ENCODE measurements at regions not wholly inside any gene's neighbourhood (a gene's known extent, or its start where the extent isn't known, plus 50 kb on each side); places are given as distances from the start of the nearest gene placed in this dataset.

DNA sequence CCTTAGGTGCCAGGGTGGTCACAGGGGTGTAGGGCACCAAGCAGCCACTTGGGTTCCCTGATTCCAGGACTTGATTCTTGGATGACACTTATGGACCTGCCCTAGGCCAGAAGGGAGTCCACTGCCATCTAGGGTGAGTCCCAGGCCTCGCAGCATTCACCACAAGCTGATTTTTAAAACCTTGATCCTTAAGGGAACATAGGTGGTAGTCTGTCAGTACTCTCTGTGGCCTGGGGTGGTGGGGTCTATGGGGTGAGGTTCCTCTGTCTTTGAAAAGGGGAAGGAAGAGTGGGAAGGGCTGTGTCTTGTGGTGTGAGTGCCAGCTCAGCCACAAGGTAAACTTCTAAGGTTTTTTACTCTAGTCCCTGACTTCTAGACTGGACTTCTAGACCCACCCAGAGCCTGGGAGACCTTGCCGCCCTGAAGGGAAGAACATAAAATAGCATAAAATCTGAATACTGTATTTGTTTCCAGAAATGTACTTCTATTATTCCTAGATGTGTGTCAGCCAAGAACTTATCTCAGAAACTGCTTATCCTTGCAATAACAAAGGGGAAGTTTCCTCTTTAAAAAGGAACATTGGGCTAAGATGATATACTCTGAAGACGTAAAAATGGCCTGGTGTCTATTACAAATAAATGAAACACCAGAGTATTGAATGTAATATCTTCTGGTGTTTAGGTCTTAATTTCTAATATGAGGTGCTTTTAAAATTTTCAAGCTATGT, 757.3 kb downstream of the LTN1 start:
- peak in 1 of 3 donors; percentile 9 for DNase-seq
- no peak overlapping the region for H3K4me3 ChIP-seq
- no peaks in the 10 kb centered on the region for H3K9me3 ChIP-seq
- peak; percentile 9 for ATAC-seq
- no peaks in the 10 kb centered on the region for H3K36me3 ChIP-seq (ENCODE audit: low read depth)
- TF ChIP-seq CTCF (IDR thresholded peaks at IDR 0.05), result no peak
- no peaks in the 10 kb centered on the region for H3K4me1 ChIP-seq (ENCODE audit: low read depth)
- intact Hi-C loops (cut with DNase I, micrococcal nuclease), result no loop called here

DNA sequence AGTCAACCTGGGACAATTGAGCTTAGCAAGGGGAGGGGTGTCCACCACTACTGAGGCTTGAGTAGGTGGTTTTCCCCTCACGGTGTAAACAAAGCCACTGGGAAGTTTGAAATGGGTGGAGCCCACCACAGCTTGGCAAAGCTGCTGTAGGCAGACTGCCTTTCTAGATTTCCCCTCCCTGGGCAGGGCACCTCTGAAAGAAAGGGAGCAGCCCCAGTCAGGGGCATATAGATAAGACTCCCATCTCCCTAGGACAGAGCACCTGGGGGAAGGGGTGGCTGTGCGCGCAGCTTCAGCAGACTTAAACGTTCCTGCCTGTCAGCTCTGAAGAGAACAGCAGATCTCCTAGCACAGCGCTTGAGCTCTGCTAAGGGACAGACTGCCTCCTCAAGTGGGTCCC, 758.4 kb downstream of the LTN1 start:
- Histone ChIP-seq H3K4me3 (no peak overlapping the region), H3K36me3 (ENCODE audit: low read depth) (no peaks in the 10 kb centered on the region), H3K9me3 (no peaks in the 10 kb centered on the region), H3K4me1 (ENCODE audit: low read depth) (no peaks in the 10 kb centered on the region)
- no peak for TF ChIP-seq CTCF (IDR thresholded peaks at IDR 0.05)
- ATAC-seq, result no peak
- no peak for DNase-seq
- intact Hi-C loops (cut with DNase I, micrococcal nuclease), result no loop called here

GRCh38 chr21:28233536-28234220, 759.0 kb downstream of the LTN1 start:
- ATAC-seq (no peak), DNase-seq (no peak)
- Histone ChIP-seq H3K36me3 (ENCODE audit: low read depth) (no peaks in the 10 kb centered on the region), H3K4me3 (no peak overlapping the region), H3K9me3 (no peaks in the 10 kb centered on the region), H3K4me1 (ENCODE audit: low read depth) (no peaks in the 10 kb centered on the region)
- TF ChIP-seq CTCF (IDR thresholded peaks at IDR 0.05), result no peak
- intact Hi-C loops (cut with DNase I, micrococcal nuclease), result no loop called here

- Histone ChIP-seq H3K4me1 (ENCODE audit: low read depth) (no peaks in the 10 kb centered on the region), H3K9me3 (no peaks in the 10 kb centered on the region), H3K4me3 (no peak overlapping the region), H3K36me3 (ENCODE audit: low read depth) (no peaks in the 10 kb centered on the region)
- TF ChIP-seq CTCF (IDR thresholded peaks at IDR 0.05), result no peak
- DNase-seq, result no peak
- intact Hi-C loops (cut with DNase I, micrococcal nuclease), result no loop called here
- ATAC-seq, result no peak
Measured at GRCh38 chr21:28230559-28230958, 762.1 kb downstream of the LTN1 start.

- intact Hi-C loops (cut with DNase I, micrococcal nuclease), result no loop called here
- Histone ChIP-seq H3K9me3 (no peaks in the 10 kb centered on the region), H3K36me3 (ENCODE audit: low read depth) (no peaks in the 10 kb centered on the region), H3K4me3 (no peak overlapping the region), H3K4me1 (ENCODE audit: low read depth) (no peaks in the 10 kb centered on the region)
- DNase-seq (no peak), ATAC-seq (no peak)
- no peak for TF ChIP-seq CTCF (IDR thresholded peaks at IDR 0.05)
Measured at GRCh38 chr21:28229814-28230213, 762.9 kb downstream of the LTN1 start.
